VCaP (cell line): ENCODE measurements at regions not wholly inside any gene's neighbourhood (a gene's known extent, or its start where the extent isn't known, plus 50 kb on each side); places are given as distances from the start of the nearest gene placed in this dataset.
A peak's percentile ranks its signal among the peaks of the same experiment; 100 is the strongest.

Experiments used
- H3K27ac ChIP-seq: fragments of 450-650 bp; 2 replicates; pipeline ENCODE4 v1.5.1; 2017
- TF ChIP-seq, protein P1 (sequence below): fragments of 450-650 bp; conservative IDR thresholded peaks from 2 replicates; pipeline ENCODE4 v1.5.1; 2017; ENCODE audit warnings: mild to moderate bottlenecking, moderate library complexity

DNA sequence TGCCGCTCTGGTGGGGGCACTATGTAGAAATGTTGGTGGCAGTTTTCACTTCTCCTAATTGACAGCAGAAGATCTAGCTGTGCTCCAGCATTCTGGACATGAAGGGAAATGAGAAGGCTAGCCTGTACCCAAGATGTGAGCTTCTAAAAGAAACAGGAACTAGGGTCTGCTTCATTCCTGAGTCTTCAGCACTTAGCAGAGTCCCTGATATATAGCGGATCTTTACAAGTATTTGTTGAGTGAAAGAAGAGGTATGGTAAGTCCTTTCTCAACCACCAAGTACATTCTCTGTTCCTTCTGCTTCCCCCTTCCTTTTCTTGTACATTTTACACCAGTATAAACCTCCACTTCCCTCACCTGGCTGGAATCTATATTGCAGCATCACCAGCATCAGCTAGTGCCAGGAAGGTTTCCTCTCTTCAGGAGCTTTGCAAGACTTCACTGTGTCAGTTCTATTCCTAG, 408.3 kb upstream of the CADM1 start:
- H3K27ac ChIP-seq: no peak overlapping the region
- TF ChIP-seq, protein P1, sequence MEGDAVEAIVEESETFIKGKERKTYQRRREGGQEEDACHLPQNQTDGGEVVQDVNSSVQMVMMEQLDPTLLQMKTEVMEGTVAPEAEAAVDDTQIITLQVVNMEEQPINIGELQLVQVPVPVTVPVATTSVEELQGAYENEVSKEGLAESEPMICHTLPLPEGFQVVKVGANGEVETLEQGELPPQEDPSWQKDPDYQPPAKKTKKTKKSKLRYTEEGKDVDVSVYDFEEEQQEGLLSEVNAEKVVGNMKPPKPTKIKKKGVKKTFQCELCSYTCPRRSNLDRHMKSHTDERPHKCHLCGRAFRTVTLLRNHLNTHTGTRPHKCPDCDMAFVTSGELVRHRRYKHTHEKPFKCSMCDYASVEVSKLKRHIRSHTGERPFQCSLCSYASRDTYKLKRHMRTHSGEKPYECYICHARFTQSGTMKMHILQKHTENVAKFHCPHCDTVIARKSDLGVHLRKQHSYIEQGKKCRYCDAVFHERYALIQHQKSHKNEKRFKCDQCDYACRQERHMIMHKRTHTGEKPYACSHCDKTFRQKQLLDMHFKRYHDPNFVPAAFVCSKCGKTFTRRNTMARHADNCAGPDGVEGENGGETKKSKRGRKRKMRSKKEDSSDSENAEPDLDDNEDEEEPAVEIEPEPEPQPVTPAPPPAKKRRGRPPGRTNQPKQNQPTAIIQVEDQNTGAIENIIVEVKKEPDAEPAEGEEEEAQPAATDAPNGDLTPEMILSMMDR: peak; percentile 82

DNA sequence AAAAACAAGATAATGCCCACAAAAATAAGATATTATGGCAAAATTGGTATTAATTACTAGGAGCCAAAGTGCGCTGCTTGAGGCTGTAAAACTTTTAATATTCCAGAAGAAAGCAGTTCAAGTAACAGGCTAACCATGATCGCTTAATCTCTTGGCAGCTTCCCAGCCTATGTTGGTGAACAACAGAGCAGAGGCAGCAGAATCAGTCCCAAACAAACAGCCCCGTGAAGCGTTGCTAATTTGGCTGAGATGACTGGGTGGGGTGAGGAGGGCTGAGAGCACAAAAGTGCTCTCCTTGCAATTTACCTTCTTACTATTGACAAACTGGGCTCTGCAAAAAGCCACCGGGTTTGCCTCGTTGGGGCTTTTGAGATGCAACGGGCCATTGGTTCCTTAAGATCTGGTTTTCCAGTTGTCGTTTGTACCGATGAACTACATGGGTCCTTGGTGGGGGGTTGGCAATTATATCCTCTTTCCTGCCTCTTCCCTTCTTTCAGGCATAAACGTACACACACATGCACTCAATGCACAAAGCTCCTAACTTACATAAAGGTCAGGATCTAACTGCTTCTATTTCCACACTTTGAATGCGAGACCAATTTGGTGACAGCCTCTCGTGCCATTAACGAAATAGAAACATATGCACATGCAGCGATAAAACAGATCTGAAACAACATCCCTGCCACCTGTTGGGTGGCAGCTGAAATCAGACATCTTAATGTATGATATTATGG, 407.6 kb upstream of the CADM1 start:
- TF ChIP-seq, protein P1: no peak
- no peak overlapping the region for H3K27ac ChIP-seq

DNA sequence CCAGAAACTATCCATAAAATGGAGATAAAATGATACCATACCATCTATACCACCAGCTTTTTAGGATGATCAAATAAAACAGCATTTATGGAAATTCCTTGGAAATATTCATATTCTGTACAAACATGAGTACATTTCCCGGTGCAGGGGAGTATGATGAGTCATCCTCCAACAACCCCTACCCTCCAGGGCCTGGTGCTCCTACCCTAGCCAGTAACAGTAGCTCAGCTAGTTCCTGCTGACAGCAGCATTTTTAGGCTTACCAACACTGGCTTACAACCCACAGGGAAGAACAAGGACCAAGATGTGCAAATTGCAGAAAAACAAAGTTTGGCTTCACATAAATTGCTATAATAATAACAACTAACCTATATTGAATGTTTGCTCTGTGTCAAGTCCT, 406.2 kb upstream of the CADM1 start:
- TF ChIP-seq, protein P1: no peak
- no peak overlapping the region for H3K27ac ChIP-seq

DNA sequence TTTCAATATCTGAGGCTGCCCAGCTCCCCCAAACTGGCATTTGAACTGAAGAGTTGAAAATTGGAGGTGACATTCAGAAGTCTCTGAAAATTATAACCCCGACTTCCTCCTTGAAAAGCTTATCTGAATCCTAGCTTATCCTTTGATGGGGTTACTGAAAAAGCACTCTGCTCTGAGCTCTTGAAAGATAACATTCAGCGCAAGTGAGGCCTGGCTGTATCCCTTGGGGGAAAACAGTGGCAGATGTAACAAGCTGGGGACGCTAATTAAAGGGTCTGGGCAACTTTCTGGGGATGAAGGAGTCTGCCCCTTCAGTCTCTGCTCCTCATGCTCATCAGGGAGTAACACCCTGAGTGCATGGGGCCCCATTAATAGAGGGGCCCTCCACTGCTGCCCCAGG, 402.0 kb upstream of the CADM1 start:
- TF ChIP-seq, protein P1: no peak
- no peak overlapping the region for H3K27ac ChIP-seq

DNA sequence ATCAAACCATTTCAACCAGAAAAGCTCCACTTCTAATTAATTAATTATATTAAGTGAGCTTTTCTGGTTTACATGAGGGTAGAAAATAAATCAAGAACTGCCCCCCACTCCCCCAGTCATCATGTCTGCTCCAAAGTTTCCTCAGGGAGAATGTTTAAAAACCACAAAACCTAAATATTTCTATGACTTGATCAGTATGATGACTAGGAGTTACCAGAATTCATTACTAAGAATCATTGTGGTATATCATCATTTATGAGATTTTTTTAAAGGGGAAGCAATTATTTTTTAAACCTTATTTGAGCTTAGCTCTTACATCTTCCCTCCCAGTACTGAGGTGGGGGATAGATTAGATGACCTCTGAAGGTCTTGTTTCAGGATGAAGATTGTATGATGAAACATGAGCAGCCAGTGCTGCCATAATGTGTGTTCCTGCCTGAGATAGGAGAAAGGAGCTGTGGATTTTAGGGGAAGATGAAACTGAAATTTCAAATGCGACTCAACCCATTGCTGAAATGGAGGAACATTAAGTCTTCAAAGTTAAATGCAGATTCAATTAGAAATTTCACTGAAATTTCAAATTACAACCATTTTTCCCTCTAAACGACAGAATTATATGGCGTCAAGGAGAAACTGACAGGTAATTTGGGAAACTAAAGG, 401.3 kb upstream of the CADM1 start:
- TF ChIP-seq, protein P1: no peak
- H3K27ac ChIP-seq: no peak overlapping the region

DNA sequence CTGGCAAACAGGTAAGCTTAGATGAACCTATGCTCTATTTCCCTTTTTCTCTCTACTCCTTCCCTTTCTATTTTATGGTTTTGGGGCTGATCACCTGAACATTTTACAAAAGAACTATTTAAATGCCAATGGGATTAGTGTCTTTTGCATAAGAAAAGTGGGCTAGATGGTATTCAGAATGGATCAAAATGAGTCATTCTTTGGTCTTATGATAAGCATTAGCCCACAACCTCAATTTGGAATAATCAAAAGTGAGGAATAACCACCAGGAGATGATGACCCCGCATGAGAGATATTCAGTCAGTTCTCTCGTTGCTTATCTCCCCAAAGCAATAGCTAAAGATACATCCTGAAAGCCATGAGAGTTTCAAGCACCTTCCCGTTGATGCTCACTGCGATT, 399.0 kb upstream of the CADM1 start:
- TF ChIP-seq, protein P1: no peak
- no peak overlapping the region for H3K27ac ChIP-seq

DNA sequence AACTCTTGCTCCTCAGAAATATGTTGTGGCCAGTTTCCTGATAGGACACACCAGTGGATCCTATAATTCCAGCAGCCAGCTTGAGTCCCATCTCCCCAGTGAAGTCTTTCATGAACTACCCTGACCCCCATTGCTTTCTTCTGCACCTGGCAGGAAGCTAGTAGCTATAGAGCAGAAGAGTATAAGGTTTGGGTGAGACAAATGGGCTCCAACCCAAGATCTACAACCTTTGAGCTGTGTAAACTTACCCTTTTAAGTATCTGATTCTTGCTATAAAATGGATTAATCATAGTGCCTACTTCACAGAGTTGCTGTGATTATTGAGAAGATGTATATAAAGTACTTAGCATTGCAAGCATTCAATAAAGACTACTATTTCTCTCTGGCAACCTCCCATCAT, 396.9 kb upstream of the CADM1 start:
- TF ChIP-seq, protein P1: no peak
- H3K27ac ChIP-seq: no peak overlapping the region
